Uterus (tissue), 2 donors: ENCODE measurements at regions not wholly inside any gene's neighbourhood (a gene's known extent, or its start where the extent isn't known, plus 50 kb on each side); places are given as distances from the start of the nearest gene placed in this dataset.

Experiments
- POLR2A ChIP-seq, 2 donors: fragments of 450-650 bp; IDR thresholded peaks; one replicate each; pipeline ENCODE4 v1.6.1; 2016; ENCODE audit warnings: antibody characterized with exemption in 2 of 2, mild to moderate bottlenecking in 1 of 2, moderate library complexity in 1 of 2
- TF ChIP-seq, protein P1 (sequence below), 4 experiments: fragments of 200-600 bp in 2 of 4; fragments of 450-650 bp in 2 of 4; sonication (generic) in 2 of 4; IDR thresholded peaks; one replicate each; pipeline ENCODE4 v1.5.1; 2016 to 2019; ENCODE audit warnings: antibody characterized with exemption in 4 of 4, mild to moderate bottlenecking in 2 of 4, moderate library complexity in 1 of 4

DNA sequence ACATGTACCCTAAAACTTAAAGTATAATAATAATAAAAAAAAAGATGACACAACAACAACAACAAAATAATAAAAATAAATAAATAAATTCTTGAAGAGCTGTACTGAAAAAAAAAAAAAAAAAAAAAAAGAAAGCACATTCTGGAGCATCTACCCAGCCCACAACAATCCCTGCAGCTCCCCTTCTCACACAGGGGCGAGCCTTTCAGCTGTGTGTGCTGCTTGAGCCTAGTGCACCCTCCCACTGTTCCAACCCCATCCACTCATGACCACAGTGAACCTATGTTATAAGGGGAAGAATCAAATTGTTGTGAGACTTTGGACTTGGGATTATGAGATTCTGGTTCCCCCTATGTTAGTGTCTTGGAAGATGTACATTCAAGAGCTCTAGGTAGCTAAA lies 161.5 kb upstream of the JADE1 start:
- TF ChIP-seq, protein P1, sequence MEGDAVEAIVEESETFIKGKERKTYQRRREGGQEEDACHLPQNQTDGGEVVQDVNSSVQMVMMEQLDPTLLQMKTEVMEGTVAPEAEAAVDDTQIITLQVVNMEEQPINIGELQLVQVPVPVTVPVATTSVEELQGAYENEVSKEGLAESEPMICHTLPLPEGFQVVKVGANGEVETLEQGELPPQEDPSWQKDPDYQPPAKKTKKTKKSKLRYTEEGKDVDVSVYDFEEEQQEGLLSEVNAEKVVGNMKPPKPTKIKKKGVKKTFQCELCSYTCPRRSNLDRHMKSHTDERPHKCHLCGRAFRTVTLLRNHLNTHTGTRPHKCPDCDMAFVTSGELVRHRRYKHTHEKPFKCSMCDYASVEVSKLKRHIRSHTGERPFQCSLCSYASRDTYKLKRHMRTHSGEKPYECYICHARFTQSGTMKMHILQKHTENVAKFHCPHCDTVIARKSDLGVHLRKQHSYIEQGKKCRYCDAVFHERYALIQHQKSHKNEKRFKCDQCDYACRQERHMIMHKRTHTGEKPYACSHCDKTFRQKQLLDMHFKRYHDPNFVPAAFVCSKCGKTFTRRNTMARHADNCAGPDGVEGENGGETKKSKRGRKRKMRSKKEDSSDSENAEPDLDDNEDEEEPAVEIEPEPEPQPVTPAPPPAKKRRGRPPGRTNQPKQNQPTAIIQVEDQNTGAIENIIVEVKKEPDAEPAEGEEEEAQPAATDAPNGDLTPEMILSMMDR (IDR thresholded peaks at IDR 0.05) = no peak
- TF ChIP-seq POLR2A (IDR thresholded peaks at IDR 0.05) = no peak
